ENCODE measurements at regions not wholly inside any gene's neighbourhood (a gene's known extent, or its start where the extent isn't known, plus 50 kb on each side); places are given as distances from the start of the nearest gene placed in this dataset.

GRCh38 chr3:31197941-31198340, 303.5 kb upstream of the GADL1 start:
- no peak for TF ChIP-seq CTCF (IDR thresholded peaks at IDR 0.05)
- TF ChIP-seq ZFX (IDR thresholded peaks at IDR 0.05; ENCODE audit: borderline replicate concordance): no peak
